H7 (cell line): ENCODE measurements at regions not wholly inside any gene's neighbourhood (a gene's known extent, or its start where the extent isn't known, plus 50 kb on each side); places are given as distances from the start of the nearest gene placed in this dataset.

Experiments used
- DNase-seq: peaks from one replicate; pipeline ENCODE4 v3.0.0; 2012
- H3K27me3 ChIP-seq: 2 replicates; pipeline ENCODE4 v1.6.0; 2011; ENCODE audit warnings: mild to moderate bottlenecking, low read length; ENCODE audit not compliant: control insufficient read depth, insufficient read depth
- H3K36me3 ChIP-seq: replicated peaks from 2 replicates; pipeline ENCODE4 v1.5.1; 2011; ENCODE audit warnings: low read length; ENCODE audit not compliant: control insufficient read depth, insufficient read depth
- H3K4me3 ChIP-seq: 2 replicates; pipeline ENCODE4 v1.5.1; 2011; ENCODE audit warnings: low read depth, mild to moderate bottlenecking, control low read depth, low read length, moderate library complexity; ENCODE audit not compliant: insufficient read depth

GRCh38 chr5:73267766-73268435 is 94.9 kb downstream of the TMEM174 start:
- DNase-seq = no peak
- H3K36me3 ChIP-seq = no peaks in the 10 kb centered on the region
- peaks cover 7% of the 10 kb centered on the region; the same call in 1 of the 2 replicates for H3K27me3 ChIP-seq
- H3K4me3 ChIP-seq = no peak overlapping the region

- Histone ChIP-seq H3K36me3 (no peaks in the 10 kb centered on the region), H3K27me3 (peaks cover 6% of the 10 kb centered on the region; the same call in 1 of the 2 replicates), H3K4me3 (no peak overlapping the region; the same call in 1 of the 2 replicates)
- no peak for DNase-seq
Measured at GRCh38 chr5:73266925-73267765, 94.2 kb downstream of the TMEM174 start.

- no peak overlapping the region for H3K4me3 ChIP-seq
- no peak for DNase-seq
- H3K36me3 ChIP-seq = no peaks in the 10 kb centered on the region
- H3K27me3 ChIP-seq = peaks cover 6% of the 10 kb centered on the region; the same call in 1 of the 2 replicates
Measured at GRCh38 chr5:73266176-73266738, 93.3 kb downstream of the TMEM174 start.

DNA sequence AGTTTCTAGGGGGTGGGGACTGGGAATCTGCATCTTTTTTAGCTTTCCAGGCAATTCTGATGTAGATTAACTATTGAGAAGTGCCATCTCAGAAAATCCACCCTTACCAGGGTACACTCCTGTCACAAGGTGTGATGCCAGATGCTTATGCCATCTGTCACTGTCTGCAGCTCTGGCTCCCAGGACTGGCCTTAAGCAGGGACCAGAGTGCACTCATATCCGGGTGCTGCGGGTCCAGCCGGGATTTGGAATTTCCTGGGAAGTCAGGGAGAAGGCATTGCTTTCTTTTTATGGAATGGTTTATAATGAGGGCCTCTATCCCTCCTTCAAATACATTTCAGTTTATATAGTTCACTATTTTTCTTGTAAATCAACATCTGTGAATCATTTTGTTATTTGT is 92.6 kb downstream of the TMEM174 start:
- DNase-seq = no peak
- Histone ChIP-seq H3K27me3 (peaks cover 6% of the 10 kb centered on the region; the same call in 1 of the 2 replicates), H3K36me3 (no peaks in the 10 kb centered on the region), H3K4me3 (no peak overlapping the region)

DNA sequence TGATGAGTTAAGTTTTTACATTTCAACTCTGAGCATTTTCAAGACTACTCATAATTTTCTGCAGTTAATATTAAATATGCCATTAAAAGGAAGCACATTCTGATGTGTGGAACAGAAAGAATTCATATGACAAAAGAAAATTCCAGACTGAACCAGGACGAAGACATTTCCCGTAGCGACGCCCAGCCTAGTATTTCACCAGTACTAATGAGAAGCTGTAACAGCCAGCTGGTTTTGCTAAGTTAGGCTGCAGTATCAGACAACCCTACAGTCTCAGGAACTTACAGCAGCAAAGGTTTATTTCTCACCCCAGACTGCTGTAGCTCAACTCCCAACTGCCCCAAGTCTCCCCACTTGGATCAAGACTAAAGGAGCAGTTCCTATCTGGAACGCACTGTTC is 91.6 kb downstream of the TMEM174 start:
- no peaks in the 10 kb centered on the region for H3K36me3 ChIP-seq
- no peak for DNase-seq
- no peak overlapping the region for H3K4me3 ChIP-seq
- H3K27me3 ChIP-seq = peaks cover 6% of the 10 kb centered on the region; the same call in 1 of the 2 replicates

DNA sequence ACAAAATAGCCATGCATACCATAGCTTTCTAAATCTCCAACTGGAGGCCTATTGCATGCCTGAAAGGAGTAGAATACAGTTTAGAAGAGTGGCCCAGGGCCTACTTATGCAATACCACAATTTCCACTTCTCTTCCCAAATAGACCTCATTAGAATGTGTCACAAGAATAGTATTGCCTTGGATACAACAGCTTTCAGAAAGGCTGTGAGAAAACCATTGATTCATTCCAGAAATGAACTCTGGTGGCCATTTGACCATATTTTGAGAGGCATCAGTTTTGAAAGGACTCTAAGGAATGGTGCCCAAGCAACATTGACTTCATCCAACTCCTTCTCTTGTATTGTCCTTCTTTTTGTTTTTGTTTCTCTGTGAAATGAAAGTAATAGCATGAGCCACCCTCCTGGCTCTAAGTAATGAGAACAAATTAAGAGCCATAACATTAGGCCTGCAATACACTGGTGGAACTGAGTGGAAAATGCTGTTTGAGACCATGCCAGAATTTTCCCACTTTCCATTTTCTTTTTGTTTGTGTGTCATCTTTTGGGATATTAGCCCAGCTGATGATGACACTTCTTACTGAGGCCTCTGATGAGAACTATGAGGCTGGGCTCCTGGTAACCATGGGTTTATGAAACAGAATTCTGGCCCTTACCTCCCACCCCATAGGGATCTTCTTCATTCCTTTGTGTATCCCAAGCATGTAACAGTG is 90.2 kb downstream of the TMEM174 start:
- H3K4me3 ChIP-seq = no peak overlapping the region
- H3K36me3 ChIP-seq = no peaks in the 10 kb centered on the region
- DNase-seq = no peak
- H3K27me3 ChIP-seq = peaks cover 6% of the 10 kb centered on the region; the same call in 1 of the 2 replicates

DNA sequence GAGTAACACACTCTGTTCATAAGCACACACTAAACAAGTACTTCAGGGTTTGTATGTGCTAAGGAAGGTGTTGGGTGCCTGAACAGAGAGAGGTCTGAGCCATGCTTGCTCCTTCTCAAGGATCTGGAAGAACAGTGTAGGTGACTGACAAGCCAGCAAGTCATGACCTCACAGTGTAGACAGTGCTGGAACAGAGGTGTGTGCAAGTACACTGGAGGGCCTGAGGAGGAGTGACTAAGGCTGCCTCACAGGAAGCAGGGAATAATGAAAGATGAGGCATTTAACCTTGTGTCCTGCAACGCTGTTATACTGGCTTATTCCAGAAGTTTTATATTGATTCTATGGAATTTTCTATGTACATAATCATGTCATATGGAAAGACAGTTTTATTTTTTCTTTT is 83.9 kb downstream of the TMEM174 start:
- no peaks in the 10 kb centered on the region for H3K36me3 ChIP-seq
- DNase-seq = no peak

GRCh38 chr5:73256462-73256861 is 83.5 kb downstream of the TMEM174 start:
- DNase-seq = no peak
- Histone ChIP-seq H3K27me3 (peaks cover 4% of the 10 kb centered on the region; the same call in 1 of the 2 replicates), H3K4me3 (no peak overlapping the region), H3K36me3 (no peaks in the 10 kb centered on the region)

More for the DNA sequence above, 83.9 kb downstream of the TMEM174 start:
- peaks cover 2% of the 10 kb centered on the region; the same call in 1 of the 2 replicates for H3K27me3 ChIP-seq
- H3K4me3 ChIP-seq = no peak overlapping the region

DNA sequence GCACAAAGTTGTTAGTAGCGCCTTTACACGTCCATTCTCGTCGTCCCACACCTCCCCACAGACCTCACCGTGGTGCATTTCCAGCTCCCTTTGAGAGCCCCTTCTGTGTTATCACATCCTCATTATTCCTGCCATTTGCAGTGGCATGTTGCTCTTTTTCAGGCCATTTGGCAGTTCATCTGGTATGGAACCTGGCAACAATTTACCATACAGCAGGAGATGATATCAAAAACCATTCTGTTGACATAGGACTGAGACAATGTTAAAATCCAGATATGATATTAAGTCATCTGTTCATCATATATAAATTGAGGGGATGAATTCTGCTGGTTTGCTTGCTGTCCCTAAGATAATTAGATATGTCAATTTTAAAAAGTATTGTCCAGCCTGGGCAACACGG is 83.0 kb downstream of the TMEM174 start:
- Histone ChIP-seq H3K4me3 (no peak overlapping the region), H3K36me3 (no peaks in the 10 kb centered on the region), H3K27me3 (peaks cover 4% of the 10 kb centered on the region; the same call in 1 of the 2 replicates)
- DNase-seq = no peak

- no peaks in the 10 kb centered on the region for H3K36me3 ChIP-seq
- H3K4me3 ChIP-seq = no peak overlapping the region
- peaks cover 5% of the 10 kb centered on the region for H3K27me3 ChIP-seq
- no peak for DNase-seq
Measured at GRCh38 chr5:73254642-73255041, 81.6 kb downstream of the TMEM174 start.

DNA sequence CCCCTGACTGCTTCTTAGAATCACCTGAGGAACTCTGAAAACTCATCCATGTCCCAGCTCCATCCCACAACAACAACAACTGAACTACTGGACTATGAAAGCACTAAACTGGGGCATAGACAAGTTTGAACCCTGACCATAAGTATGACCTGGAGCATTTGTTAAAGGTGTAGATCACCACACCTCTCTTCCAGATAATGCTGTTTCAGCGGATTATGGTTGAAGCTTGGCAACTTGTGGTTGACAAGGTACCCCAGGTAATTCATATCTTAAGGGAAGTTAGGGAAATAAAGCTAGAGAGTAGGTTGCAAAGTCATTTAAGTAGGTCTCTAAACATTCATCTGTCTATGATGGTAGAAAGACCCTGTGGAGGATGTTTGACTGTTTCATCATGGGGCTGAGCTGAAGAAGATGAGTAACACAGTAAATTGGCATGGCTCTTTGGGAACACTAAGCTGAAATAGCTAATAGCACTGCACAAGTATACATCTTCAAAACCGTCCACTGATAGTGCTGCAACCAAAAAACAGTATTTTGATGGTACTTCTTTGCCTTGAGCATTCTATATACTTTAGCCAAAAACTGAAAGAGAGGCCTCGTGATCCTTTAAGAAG is 80.2 kb downstream of the TMEM174 start:
- DNase-seq = no peak
- Histone ChIP-seq H3K27me3 (peaks cover 5% of the 10 kb centered on the region), H3K36me3 (no peaks in the 10 kb centered on the region), H3K4me3 (no peak overlapping the region)

- no peak for DNase-seq
- H3K36me3 ChIP-seq = no peaks in the 10 kb centered on the region
- peaks cover 5% of the 10 kb centered on the region for H3K27me3 ChIP-seq
- H3K4me3 ChIP-seq = no peak overlapping the region
Measured at GRCh38 chr5:73250645-73251044, 77.7 kb downstream of the TMEM174 start.

- no peaks in the 10 kb centered on the region; the same call in 1 of the 2 replicates for H3K27me3 ChIP-seq
- DNase-seq = no peak
- no peak overlapping the region for H3K4me3 ChIP-seq
- H3K36me3 ChIP-seq = no peaks in the 10 kb centered on the region
Measured at GRCh38 chr5:73242735-73243134, 69.7 kb downstream of the TMEM174 start.

GRCh38 chr5:73238873-73239272 is 65.9 kb downstream of the TMEM174 start:
- H3K36me3 ChIP-seq = no peaks in the 10 kb centered on the region
- peaks cover 27% of the 10 kb centered on the region for H3K27me3 ChIP-seq
- no peak for DNase-seq
- H3K4me3 ChIP-seq = no peak overlapping the region
